ENCODE measurements at regions not wholly inside any gene's neighbourhood (a gene's known extent, or its start where the extent isn't known, plus 50 kb on each side); places are given as distances from the start of the nearest gene placed in this dataset.

- FAIRE-seq (no peak), DNase-seq (no peak)
- Histone ChIP-seq H3K27me3 (ENCODE audit: control insufficient read depth, insufficient read depth, low read length) (no peaks in the 10 kb centered on the region), H3K9ac (ENCODE audit: low read length in 3 of 3) (no peak overlapping the region), H3K27ac (ENCODE audit: low read depth in 2 of 2, low read length in 2 of 2) (no peak overlapping the region), H3K4me1 (ENCODE audit: control insufficient read depth in 2 of 3, insufficient read depth in 2 of 3, low read depth in 1 of 3, low read length in 3 of 3) (no peaks in the 10 kb centered on the region), H3K4me3 (ENCODE audit: low read length in 3 of 3) (no peak overlapping the region), H3K9me3 (ENCODE audit: control insufficient read depth in 2 of 3, insufficient read depth in 1 of 3, low read length in 3 of 3) (no peaks in the 10 kb centered on the region), H3K36me3 (ENCODE audit: control insufficient read depth in 2 of 3, insufficient read depth in 3 of 3, low read length in 3 of 3) (no peaks in the 10 kb centered on the region)
- no peak for TF ChIP-seq CTCF (IDR thresholded peaks at IDR 0.05; ENCODE audit: borderline replicate concordance, extremely low read depth, insufficient read depth)
- intact Hi-C loops (cut with DNase I), result no loop called here
These were observed 846.2 kb upstream of the AGA start for GRCh38 chr4:178288462-178288861.

- no peak overlapping the region for H3K4me3 ChIP-seq (ENCODE audit: low read length in 3 of 3)
- no peak overlapping the region for H3K9ac ChIP-seq (ENCODE audit: low read length in 3 of 3)
- intact Hi-C loops (cut with DNase I), result no loop called here
- H3K27ac ChIP-seq (ENCODE audit: low read depth in 2 of 2, low read length in 2 of 2), result no peak overlapping the region
- TF ChIP-seq CTCF (IDR thresholded peaks at IDR 0.05; ENCODE audit: borderline replicate concordance, extremely low read depth, insufficient read depth), result no peak
- no peaks in the 10 kb centered on the region for H3K27me3 ChIP-seq (ENCODE audit: control insufficient read depth, insufficient read depth, low read length)
- FAIRE-seq (no peak), DNase-seq (no peak)
- no peaks in the 10 kb centered on the region for H3K4me1 ChIP-seq (ENCODE audit: control insufficient read depth in 2 of 3, insufficient read depth in 2 of 3, low read depth in 1 of 3, low read length in 3 of 3)
- H3K9me3 ChIP-seq (ENCODE audit: control insufficient read depth in 2 of 3, insufficient read depth in 1 of 3, low read length in 3 of 3), result no peaks in the 10 kb centered on the region
- no peaks in the 10 kb centered on the region for H3K36me3 ChIP-seq (ENCODE audit: control insufficient read depth in 2 of 3, insufficient read depth in 3 of 3, low read length in 3 of 3)
These were observed 851.4 kb upstream of the AGA start for GRCh38 chr4:178293601-178294000.

GRCh38 chr4:178296669-178297068 is 854.4 kb upstream of the AGA start:
- FAIRE-seq, result no peak

More at GRCh38 chr4:178296669-178297068, 854.4 kb upstream of the AGA start:
- no peak overlapping the region for H3K27ac ChIP-seq (ENCODE audit: low read depth in 2 of 2, low read length in 2 of 2)
- no peak overlapping the region for H3K9ac ChIP-seq (ENCODE audit: low read length in 3 of 3)
- no peaks in the 10 kb centered on the region for H3K27me3 ChIP-seq (ENCODE audit: control insufficient read depth, insufficient read depth, low read length)
- H3K4me1 ChIP-seq (ENCODE audit: control insufficient read depth in 2 of 3, insufficient read depth in 2 of 3, low read depth in 1 of 3, low read length in 3 of 3), result no peaks in the 10 kb centered on the region
- no peak overlapping the region for H3K4me3 ChIP-seq (ENCODE audit: low read length in 3 of 3)
- H3K36me3 ChIP-seq (ENCODE audit: control insufficient read depth in 2 of 3, insufficient read depth in 3 of 3, low read length in 3 of 3), result no peaks in the 10 kb centered on the region
- no peaks in the 10 kb centered on the region for H3K9me3 ChIP-seq (ENCODE audit: control insufficient read depth in 2 of 3, insufficient read depth in 1 of 3, low read length in 3 of 3)
- intact Hi-C loops (cut with DNase I), result no loop called here
- no peak for DNase-seq
- no peak for TF ChIP-seq CTCF (IDR thresholded peaks at IDR 0.05; ENCODE audit: borderline replicate concordance, extremely low read depth, insufficient read depth)

All from kidney (tissue), 13 donors.